ENCODE measurements at regions not wholly inside any gene's neighbourhood (a gene's known extent, or its start where the extent isn't known, plus 50 kb on each side); places are given as distances from the start of the nearest gene placed in this dataset.

- DNase-seq (ENCODE audit: low read depth, low spot score) (no peak), FAIRE-seq (no peak)
- Histone ChIP-seq H4K20me1 (replicated peaks; ENCODE audit: control insufficient read depth, extremely low read depth, insufficient read depth, low read length) (no peaks in the 10 kb centered on the region), H3K9me3 (replicated peaks; ENCODE audit: control insufficient read depth, insufficient read depth, low read length) (no peaks in the 10 kb centered on the region), H3K79me2 (ENCODE audit: control insufficient read depth, insufficient read depth, low read length) (no peaks in the 10 kb centered on the region), H3K4me2 (ENCODE audit: insufficient read depth, low read length) (no peak overlapping the region), H3K27me3 (ENCODE audit: control insufficient read depth in 2 of 2, insufficient read depth in 2 of 2, low read length in 2 of 2) (no peaks in the 10 kb centered on the region), H3K9ac (replicated peaks; ENCODE audit: extremely low read depth, insufficient read depth, low read length) (no peak overlapping the region), H3K27ac (ENCODE audit: insufficient read depth, low read depth, low read length) (no peak overlapping the region), H3K9me1 (replicated peaks; ENCODE audit: control insufficient read depth, extremely low read depth, insufficient read depth, low read length) (no peaks in the 10 kb centered on the region), H3K36me3 (ENCODE audit: control insufficient read depth in 2 of 2, extremely low read depth in 1 of 2, insufficient read depth in 2 of 2, low read length in 2 of 2) (no peaks in the 10 kb centered on the region), H2AFZ (ENCODE audit: low read depth, low read length) (no peak overlapping the region), H3K4me3 (replicated peaks in 1 of 3; ENCODE audit: insufficient read depth in 1 of 3, low read depth in 1 of 3, low read length in 3 of 3) (no peak overlapping the region), H3K4me1 (ENCODE audit: control insufficient read depth, extremely low read depth, insufficient read depth, low read length) (no peaks in the 10 kb centered on the region)
- CTCF ChIA-PET, result no interaction called here
- POLR2A ChIA-PET, result no interaction called here
- intact Hi-C loops (cut with micrococcal nuclease) (no loop called here), dilution Hi-C loops (cut with MboI; ENCODE audit: extremely low pct_ligation_motif_present, low sequenced_read_pairs) (no loop called here)
- TF ChIP-seq POLR2A (IDR thresholded peaks at IDR 0.05; ENCODE audit: low read depth, low read length) (no peak), MAX (IDR thresholded peaks at IDR 0.05; ENCODE audit: insufficient read depth, insufficient read length) (no peak), MYC (IDR thresholded peaks at IDR 0.05; ENCODE audit: low read depth, low read length) (no peak), GATA2 (IDR thresholded peaks at IDR 0.05; ENCODE audit: insufficient read depth, insufficient read length, low read depth, low read length) (no peak), FOS (IDR thresholded peaks at IDR 0.05; ENCODE audit: borderline replicate concordance, insufficient read depth, low read length) (no peak), POLR2AphosphoS5 (IDR thresholded peaks at IDR 0.05; ENCODE audit: insufficient read depth, low read depth, low read length) (no peak), CTCF (IDR thresholded peaks at IDR 0.05; ENCODE audit: extremely low read depth in 1 of 2, insufficient read depth in 1 of 2, low read depth in 1 of 2, low read length in 2 of 2) (no peak), JUN (IDR thresholded peaks at IDR 0.05; ENCODE audit: borderline replicate concordance, insufficient read depth, insufficient read length, low read depth) (no peak), EZH2 (IDR thresholded peaks at IDR 0.05; ENCODE audit: borderline replicate concordance, low read depth, low read length, severe bottlenecking) (no peak)
- BruUV-seq (replicated peaks), result no TSS peak
These were observed 495.7 kb downstream of the SHISA9 start for GRCh38 chr16:13397126-13397525.

All from endothelial cell of umbilical vein (primary cell).